H1 (cell line): ENCODE measurements at regions not wholly inside any gene's neighbourhood (a gene's known extent, or its start where the extent isn't known, plus 50 kb on each side); places are given as distances from the start of the nearest gene placed in this dataset.

Source experiments
- CTCF ChIA-PET: fragments of 300-600 bp; sonication (Branson Sonifier 250); formaldehyde crosslinking; loops from one replicate; lab custom pipeline; 2021; ENCODE audit not compliant: partially characterized antibody; lab: Charles Lee
- POLR2A ChIA-PET: fragments of 300-600 bp; sonication (Branson Sonifier 250); formaldehyde crosslinking; loops from one replicate; lab custom pipeline; 2021; ENCODE audit warnings: inconsistent platforms; ENCODE audit not compliant: partially characterized antibody; lab: Charles Lee
- DNase-seq, 2 experiments: peaks; one replicate each; pipeline versions ENCODE4 v3.0.0 to v3.0.0-alpha.2; 2010 to 2022; ENCODE audit warnings: low spot score in 2 of 2, low read depth in 1 of 2, mixed read lengths in 1 of 2
- FAIRE-seq: peaks from 2 replicates; lab custom pipeline; 2011; peaks lifted over from hg19 to GRCh38; lab: Jason Lieb, UNC
- H2AFZ ChIP-seq: 2 replicates; pipeline ENCODE4 v1.8.1; 2012; ENCODE audit warnings: low read length, inconsistent platforms
- H2AK5ac ChIP-seq: 2 replicates; pipeline ENCODE4 v1.6.1; 2013; ENCODE audit warnings: low read depth, low read length
- H2BK120ac ChIP-seq: replicated peaks from 2 replicates; pipeline ENCODE3; 2013; ENCODE audit warnings: low read depth, low read length, inconsistent platforms
- H2BK12ac ChIP-seq: 2 replicates; pipeline ENCODE4 v1.6.1; 2013; ENCODE audit warnings: low read depth, low read length
- H2BK15ac ChIP-seq: 2 replicates; pipeline ENCODE4 v1.6.1; 2013; ENCODE audit warnings: low read length
- H2BK20ac ChIP-seq: 2 replicates; pipeline ENCODE4 v1.6.1; 2013; ENCODE audit warnings: low read length
- H2BK5ac ChIP-seq: 2 replicates; pipeline ENCODE4 v1.6.1; 2013; ENCODE audit warnings: low read depth, low read length
- H3K14ac ChIP-seq: 2 replicates; pipeline ENCODE4 v1.6.1; 2013; ENCODE audit warnings: inconsistent platforms; ENCODE audit not compliant: insufficient read length
- H3K18ac ChIP-seq: 2 replicates; pipeline ENCODE4 v1.6.1; 2013; ENCODE audit warnings: low read length; ENCODE audit errors: extremely low read depth
- H3K23ac ChIP-seq: 2 replicates; pipeline ENCODE4 v1.6.1; 2013; ENCODE audit warnings: inconsistent platforms; ENCODE audit not compliant: insufficient read length
- H3K23me2 ChIP-seq: 2 replicates; pipeline ENCODE4 v1.6.1; 2013; ENCODE audit warnings: low read depth, low read length
- H3K27ac ChIP-seq: 2 replicates; pipeline ENCODE4 v1.6.1; 2011; ENCODE audit warnings: low read depth, low read length, inconsistent platforms
- H3K27me3 ChIP-seq, 4 experiments: replicated peaks in 1 of 4; 1 replicate in 1 of 4; 2 replicates in 3 of 4; pipeline versions ENCODE4 v1.6.1 to v1.8.1; 2011 to 2013; ENCODE audit warnings: low read length in 3 of 4, mild to moderate bottlenecking in 3 of 4, inconsistent platforms in 2 of 4, mixed read lengths in 2 of 4, moderate library complexity in 1 of 4; ENCODE audit not compliant: control insufficient read depth in 3 of 4, insufficient read depth in 3 of 4; ENCODE audit errors: extremely low read depth in 1 of 4
- H3K36me3 ChIP-seq, 4 experiments: 2 replicates each; pipeline versions ENCODE4 v1.6.1 to v1.8.1; 2011 to 2013; ENCODE audit warnings: mild to moderate bottlenecking in 4 of 4, low read length in 3 of 4, moderate library complexity in 2 of 4, control low read depth in 1 of 4, inconsistent platforms in 1 of 4; ENCODE audit not compliant: insufficient read depth in 4 of 4, control insufficient read depth in 2 of 4
- H3K4ac ChIP-seq: replicated peaks from 2 replicates; pipeline ENCODE3; 2013; ENCODE audit warnings: low read length, low read depth, mixed read lengths, inconsistent platforms; ENCODE audit not compliant: insufficient read length
- H3K4me1 ChIP-seq, 4 experiments: replicated peaks in 1 of 4; 1 replicate in 1 of 4; 2 replicates in 3 of 4; pipeline versions ENCODE4 v1.6.1 to v1.8.1; 2011 to 2013; ENCODE audit warnings: low read length in 3 of 4, inconsistent platforms in 2 of 4, mixed read lengths in 1 of 4; ENCODE audit not compliant: insufficient read depth in 4 of 4, control insufficient read depth in 3 of 4
- H3K4me2 ChIP-seq, 2 experiments: 2 replicates each; pipeline versions ENCODE4 v1.6.1 to v1.8.1; 2011 to 2013; ENCODE audit warnings: low read depth in 2 of 2, low read length in 2 of 2, control low read depth in 1 of 2, inconsistent platforms in 1 of 2, mild to moderate bottlenecking in 1 of 2; ENCODE audit not compliant: insufficient read depth in 1 of 2
- H3K4me3 ChIP-seq, 4 experiments: fragments of 200-600, 300-600 bp in 1 of 4; sonication (generic), shearing (Covaris generic), sonication (Bioruptor Twin) in 1 of 4; 2 replicates each; pipeline versions ENCODE4 v1.5.1 to v1.8.1; 2011 to 2016; ENCODE audit warnings: low read length in 4 of 4, low read depth in 3 of 4, control low read depth in 2 of 4, inconsistent platforms in 2 of 4, mild to moderate bottlenecking in 2 of 4, mixed read lengths in 1 of 4, moderate library complexity in 1 of 4; ENCODE audit not compliant: insufficient read depth in 2 of 4; ENCODE audit errors: extremely low read depth in 1 of 4
- H3K56ac ChIP-seq: replicated peaks from 2 replicates; pipeline ENCODE3; 2013; ENCODE audit warnings: low read depth, mild to moderate bottlenecking, mixed read lengths, low read length, inconsistent platforms; ENCODE audit not compliant: insufficient read length
- H3K79me1 ChIP-seq: 2 replicates; pipeline ENCODE4 v1.6.1; 2013; ENCODE audit warnings: low read depth, low read length, control low read depth
- H3K79me2 ChIP-seq, 2 experiments: 2 replicates each; pipeline versions ENCODE4 v1.6.1 to v1.8.1; 2012 to 2013; ENCODE audit warnings: low read length in 2 of 2, mild to moderate bottlenecking in 2 of 2, inconsistent platforms in 1 of 2; ENCODE audit not compliant: insufficient read depth in 2 of 2, control insufficient read depth in 1 of 2
- H3K9ac ChIP-seq, 4 experiments: replicated peaks in 1 of 4; 1 replicate in 1 of 4; 2 replicates in 3 of 4; pipeline versions ENCODE4 v1.6.1 to v1.8.1; 2011 to 2013; ENCODE audit warnings: low read depth in 3 of 4, low read length in 3 of 4, control low read depth in 2 of 4, mild to moderate bottlenecking in 2 of 4, moderate library complexity in 2 of 4, inconsistent platforms in 1 of 4; ENCODE audit errors: extremely low read depth in 1 of 4
- H3K9me3 ChIP-seq, 2 experiments: 2 replicates each; pipeline versions ENCODE4 v1.6.1 to v1.8.1; 2012 to 2013; ENCODE audit warnings: mild to moderate bottlenecking in 2 of 2, moderate library complexity in 2 of 2, control low read depth in 1 of 2, inconsistent platforms in 1 of 2, low read depth in 1 of 2, low read length in 1 of 2, mixed read lengths in 1 of 2; ENCODE audit not compliant: insufficient read depth in 2 of 2
- H4K20me1 ChIP-seq, 2 experiments: replicated peaks in 1 of 2; 2 replicates each; pipeline versions ENCODE3 to v1.8.1; 2011 to 2013; ENCODE audit warnings: inconsistent platforms in 2 of 2, low read length in 2 of 2, mild to moderate bottlenecking in 1 of 2; ENCODE audit not compliant: insufficient read depth in 2 of 2, control insufficient read depth in 1 of 2
- H4K5ac ChIP-seq: 2 replicates; pipeline ENCODE4 v1.6.1; 2013; ENCODE audit warnings: low read length, low read depth, mixed read lengths, inconsistent platforms; ENCODE audit not compliant: insufficient read length
- H4K8ac ChIP-seq: 2 replicates; pipeline ENCODE4 v1.8.0; 2013; ENCODE audit warnings: mild to moderate bottlenecking, moderate library complexity, low read length, inconsistent platforms; ENCODE audit not compliant: insufficient read depth; ENCODE audit errors: extremely low read depth
- H4K91ac ChIP-seq: replicated peaks from 2 replicates; pipeline ENCODE3; 2013; ENCODE audit warnings: low read length, mixed read lengths, inconsistent platforms; ENCODE audit not compliant: insufficient read length
- ATF2 ChIP-seq: IDR thresholded peaks from 2 replicates; pipeline ENCODE4 v1.6.1; 2012; ENCODE audit warnings: low read length, inconsistent platforms
- CBX8 ChIP-seq: fragments of 300-800, 300-1000 bp; sonication (generic); IDR thresholded peaks from 2 replicates; pipeline ENCODE4 v1.7.1; 2016; ENCODE audit warnings: low read depth, low read length, borderline replicate concordance
- CTCF ChIP-seq, 3 experiments: IDR thresholded peaks; 1 replicate in 2 of 3; 2 replicates in 1 of 3; pipeline versions ENCODE4 v1.5.1 to v1.6.1; 2011; ENCODE audit warnings: low read length in 3 of 3, mild to moderate bottlenecking in 3 of 3, inconsistent platforms in 2 of 3, low read depth in 1 of 3, moderate library complexity in 1 of 3; ENCODE audit not compliant: insufficient read depth in 1 of 3; ENCODE audit errors: control extremely low read depth in 1 of 3
- EP300 ChIP-seq, 2 experiments: IDR thresholded peaks; 1 replicate in 1 of 2; 2 replicates in 1 of 2; pipeline ENCODE4 v1.6.1; 2011 to 2012; ENCODE audit warnings: low read depth in 2 of 2, low read length in 2 of 2, mild to moderate bottlenecking in 2 of 2, borderline replicate concordance in 1 of 2, inconsistent platforms in 1 of 2, moderate library complexity in 1 of 2
- EZH2 ChIP-seq: fragments of 200-600 bp; sonication (generic); IDR thresholded peaks from 2 replicates; pipeline ENCODE4 v1.7.1; 2012; ENCODE audit warnings: low read depth, mild to moderate bottlenecking, moderate library complexity, low read length, inconsistent platforms; ENCODE audit not compliant: severe bottlenecking
- GABPA ChIP-seq: IDR thresholded peaks from 2 replicates; pipeline ENCODE4 v1.6.1; 2011; ENCODE audit warnings: mild to moderate bottlenecking, low read length, moderate library complexity, borderline replicate concordance; ENCODE audit not compliant: insufficient read depth
- KDM5A ChIP-seq: fragments of 200-600 bp; IDR thresholded peaks from 2 replicates; pipeline ENCODE4 v1.7.1; 2012; ENCODE audit warnings: mild to moderate bottlenecking, low read length, inconsistent platforms, mixed read lengths
- RAD21 ChIP-seq, 2 experiments: IDR thresholded peaks in 1 of 2; conservative IDR thresholded peaks in 1 of 2; 2 replicates each; pipeline ENCODE4 v1.6.1; 2011; ENCODE audit warnings: low read depth in 2 of 2, low read length in 2 of 2, improper control_type of control experiment in 1 of 2, inconsistent platforms in 1 of 2, mild to moderate bottlenecking in 1 of 2, moderate library complexity in 1 of 2
- SP4 ChIP-seq: IDR thresholded peaks from 2 replicates; pipeline ENCODE4 v1.6.1; 2012; ENCODE audit warnings: low read length, inconsistent platforms
- YY1 ChIP-seq: IDR thresholded peaks from 2 replicates; pipeline ENCODE4 v1.6.1; 2011; ENCODE audit warnings: low read depth, mild to moderate bottlenecking, low read length
- WGBS, 2 experiments: shearing (Covaris generic) in 1 of 2; methylation state at CpG; one replicate each; pipeline versions ENCODE4 v1.1.6 to v1.1.7; 2013 to 2015; ENCODE audit warnings: low lambda C conversion rate in 2 of 2, mixed read lengths in 2 of 2, inconsistent platforms in 1 of 2, low coverage in 1 of 2, missing lambda C conversion rate in 1 of 2; ENCODE audit not compliant: insufficient replicate concordance in 2 of 2, insufficient coverage in 1 of 2, insufficient read length in 1 of 2; ENCODE audit errors: extremely low coverage in 1 of 2, missing lambda C conversion rate in 1 of 2; 5-methylcytosine and 5-hydroxymethylcytosine counted together

- FAIRE-seq, result no peak
- TF ChIP-seq SP4 (no peak), EZH2 (no peak), KDM5A (no peak), ATF2 (no peak), YY1 (no peak), RAD21 (IDR thresholded peaks at IDR 0.05 in 1 of 2, conservative IDR thresholded peaks at IDR 0.05 in 1 of 2; ENCODE audit: low read depth in 2 of 2, low read length in 2 of 2) (no peak), GABPA (no peak), CBX8 (no peak), EP300 (IDR thresholded peaks at IDR 0.05; ENCODE audit: borderline replicate concordance in 1 of 2, low read depth in 2 of 2, low read length in 2 of 2) (no peak), CTCF (IDR thresholded peaks at IDR 0.05; ENCODE audit: control extremely low read depth in 1 of 3, insufficient read depth in 1 of 3, low read depth in 1 of 3, low read length in 3 of 3) (no peak)
Observed at GRCh38 chr10:3928569-3928968, 143.6 kb upstream of the KLF6 start.

More at GRCh38 chr10:3928569-3928968, 143.6 kb upstream of the KLF6 start:
- Histone ChIP-seq H2BK5ac (no peak overlapping the region), H3K27me3 (no peaks in the 10 kb centered on the region), H3K27ac (no peak overlapping the region), H3K36me3 (no peaks in the 10 kb centered on the region), H3K9ac (no peak overlapping the region), H3K4me3 (no peak overlapping the region), H4K8ac (no peak overlapping the region), H3K79me2 (no peaks in the 10 kb centered on the region), H2AFZ (no peak overlapping the region), H3K23ac (no peak overlapping the region), H3K4me2 (no peak overlapping the region), H3K4ac (no peak overlapping the region), H2BK20ac (no peak overlapping the region), H3K14ac (no peak overlapping the region), H3K4me1 (no peaks in the 10 kb centered on the region), H2BK120ac (no peak overlapping the region), H3K56ac (no peak overlapping the region), H3K23me2 (no peaks in the 10 kb centered on the region), H2BK12ac (no peak overlapping the region), H4K5ac (no peak overlapping the region), H2AK5ac (no peak overlapping the region), H3K18ac (no peak overlapping the region), H3K9me3 (no peaks in the 10 kb centered on the region), H4K91ac (no peak overlapping the region), H2BK15ac (no peak overlapping the region), H4K20me1 (no peaks in the 10 kb centered on the region), H3K79me1 (no peaks in the 10 kb centered on the region)
- WGBS, 2 experiments, result 93% methylated on average over 2 of the region's 2 CpGs; no CpG with 5 or more reads in 1 of the 2 experiments
- CTCF ChIA-PET, result no interaction called here
- no peak for DNase-seq
- POLR2A ChIA-PET, result no interaction called here
